IMR-90 (cell line): ENCODE measurements at regions not wholly inside any gene's neighbourhood (a gene's known extent, or its start where the extent isn't known, plus 50 kb on each side); places are given as distances from the start of the nearest gene placed in this dataset.

Source experiments
- ATAC-seq: fragments of 200-7000 bp; cut with Tn5 transposase; 2 replicates; pipeline ENCODE4 v1.9.1; 2020; ENCODE audit warnings: low read depth, mild to moderate bottlenecking, moderate library complexity
- BruUV-seq: library from RNA; stranded (reverse); fragments of 400-500 nt; replicated peaks from 2 replicates; lab custom pipeline; 2021; lab: Mats Ljungman, UMichigan
- CTCF ChIA-PET: fragments of 300-600 bp; formaldehyde crosslinking; extraction: SDS; loops from one replicate; lab custom pipeline; 2021; ENCODE audit warnings: antibody characterized with exemption; lab: Yijun Ruan, JAX
- POLR2A ChIA-PET: fragments of 300-600 bp; sonication (Branson Sonifier 250); formaldehyde crosslinking; loops from one replicate; lab custom pipeline; 2022; ENCODE audit warnings: antibody characterized with exemption; ENCODE audit not compliant: unreplicated experiment; lab: Charles Lee
- DNase-seq: peaks from one replicate; pipeline ENCODE4 v3.0.0; 2013
- H2AFZ ChIP-seq: replicated peaks from 2 replicates; pipeline ENCODE3; 2013; ENCODE audit warnings: low read length, mild to moderate bottlenecking; ENCODE audit not compliant: poor library complexity
- H2AK5ac ChIP-seq: 2 replicates; pipeline ENCODE4 v1.6.1; 2013; ENCODE audit warnings: low read depth, low read length, inconsistent platforms
- H2AK9ac ChIP-seq: replicated peaks from 2 replicates; pipeline ENCODE3; 2013; ENCODE audit warnings: mild to moderate bottlenecking, low read depth, low read length, moderate library complexity; ENCODE audit not compliant: poor library complexity
- H2BK120ac ChIP-seq: 2 replicates; pipeline ENCODE4 v1.6.1; 2013; ENCODE audit warnings: low read depth, low read length, inconsistent platforms
- H2BK15ac ChIP-seq: 3 replicates; pipeline ENCODE4 v1.6.1; 2013; ENCODE audit warnings: low read depth, low read length, inconsistent platforms
- H2BK20ac ChIP-seq: 2 replicates; pipeline ENCODE4 v1.6.1; 2013; ENCODE audit warnings: low read depth, mild to moderate bottlenecking, inconsistent platforms, low read length, moderate library complexity
- H2BK5ac ChIP-seq: 2 replicates; pipeline ENCODE4 v1.6.1; 2013; ENCODE audit warnings: mild to moderate bottlenecking, low read depth, low read length, inconsistent platforms; ENCODE audit not compliant: poor library complexity, severe bottlenecking
- H3K14ac ChIP-seq: replicated peaks from 2 replicates; pipeline ENCODE4 v1.6.1; 2013; ENCODE audit warnings: low read depth, low read length, inconsistent platforms
- H3K18ac ChIP-seq: 2 replicates; pipeline ENCODE4 v1.6.1; 2013; ENCODE audit warnings: low read depth, low read length, control low read depth
- H3K23ac ChIP-seq: 2 replicates; pipeline ENCODE4 v1.6.1; 2013; ENCODE audit warnings: low read depth, low read length, inconsistent platforms
- H3K27ac ChIP-seq: 2 replicates; pipeline ENCODE4 v1.5.1; 2013; ENCODE audit warnings: mild to moderate bottlenecking, control low read depth, low read length; ENCODE audit not compliant: insufficient read depth
- H3K27me3 ChIP-seq: 2 replicates; pipeline ENCODE4 v1.6.1; 2013; ENCODE audit warnings: low read length; ENCODE audit not compliant: control insufficient read depth, insufficient read depth
- H3K36me3 ChIP-seq: 2 replicates; pipeline ENCODE4 v1.6.1; 2013; ENCODE audit warnings: low read length, mixed read lengths; ENCODE audit not compliant: control insufficient read depth, insufficient read depth
- H3K4ac ChIP-seq: 2 replicates; pipeline ENCODE4 v1.6.1; 2013; ENCODE audit warnings: low read depth, low read length, inconsistent platforms
- H3K4me1 ChIP-seq: 2 replicates; pipeline ENCODE4 v1.6.1; 2013; ENCODE audit warnings: low read length, mixed read lengths; ENCODE audit not compliant: control insufficient read depth, insufficient read depth
- H3K4me2 ChIP-seq: 2 replicates; pipeline ENCODE4 v1.6.1; 2013; ENCODE audit warnings: low read depth, mild to moderate bottlenecking, control low read depth, low read length, moderate library complexity
- H3K4me3 ChIP-seq: 2 replicates; pipeline ENCODE4 v1.5.1; 2013; ENCODE audit warnings: low read depth, mild to moderate bottlenecking, control low read depth, low read length, moderate library complexity; ENCODE audit not compliant: insufficient read depth
- H3K56ac ChIP-seq: 2 replicates; pipeline ENCODE4 v1.6.1; 2013; ENCODE audit warnings: low read length, inconsistent platforms; ENCODE audit not compliant: insufficient read depth; ENCODE audit errors: extremely low read depth
- H3K79me1 ChIP-seq, 2 experiments: 2 replicates each; pipeline ENCODE4 v1.6.1; 2013; ENCODE audit warnings: low read length in 2 of 2, inconsistent platforms in 1 of 2, low read depth in 1 of 2
- H3K9ac ChIP-seq: 2 replicates; pipeline ENCODE4 v1.6.1; 2013; ENCODE audit warnings: low read depth, low read length, control low read depth
- H3K9me1 ChIP-seq: 2 replicates; pipeline ENCODE4 v1.6.1; 2013; ENCODE audit warnings: low read length, inconsistent platforms; ENCODE audit not compliant: insufficient read depth
- H3K9me3 ChIP-seq: 2 replicates; pipeline ENCODE4 v1.6.1; 2013; ENCODE audit warnings: low read length; ENCODE audit not compliant: control insufficient read depth, insufficient read depth
- H4K20me1 ChIP-seq: 2 replicates; pipeline ENCODE4 v1.6.1; 2013; ENCODE audit warnings: low read length, inconsistent platforms; ENCODE audit not compliant: insufficient read depth
- H4K5ac ChIP-seq: 2 replicates; pipeline ENCODE4 v1.6.1; 2013; ENCODE audit warnings: mild to moderate bottlenecking, low read depth, low read length, control low read depth
- H4K8ac ChIP-seq, 2 experiments: 2 replicates each; pipeline ENCODE4 v1.6.1; 2013; ENCODE audit warnings: low read depth in 2 of 2, low read length in 2 of 2, control low read depth in 1 of 2, inconsistent platforms in 1 of 2
- H4K91ac ChIP-seq: 2 replicates; pipeline ENCODE4 v1.6.1; 2013; ENCODE audit warnings: low read depth, low read length, inconsistent platforms; ENCODE audit not compliant: insufficient read depth
- CEBPB ChIP-seq: IDR thresholded peaks from 2 replicates; pipeline ENCODE4 v1.6.1; 2012; ENCODE audit warnings: low read depth, low read length, improper control_type of control experiment
- MAFK ChIP-seq: IDR thresholded peaks from 2 replicates; pipeline ENCODE4 v1.6.1; 2012; ENCODE audit warnings: low read depth, low read length, improper control_type of control experiment
- WGBS, 2 experiments: methylation state at CpG; one replicate each; pipeline versions ENCODE4 v1.1.5 to v1.1.7; 2013; ENCODE audit warnings: missing lambda C conversion rate in 2 of 2; ENCODE audit not compliant: insufficient read length in 1 of 2; ENCODE audit errors: extremely low coverage in 2 of 2; 5-methylcytosine and 5-hydroxymethylcytosine counted together
- dilution Hi-C: fragments of 300-500 bp; cut with HindIII; formaldehyde crosslinking; loops from one replicate; pipeline ENCODE4 v1.14.3; 2018; ENCODE audit warnings: low sequenced_read_pairs; ENCODE audit not compliant: unreplicated experiment
- in situ Hi-C: fragments of 300-500 bp; cut with MboI; formaldehyde crosslinking; loops from 3 replicates; pipeline ENCODE4 v1.14.3; 2019; ENCODE audit warnings: low sequenced_read_pairs, inconsistent platforms, mixed read lengths
- intact Hi-C: fragments of 100-400 bp; cut with micrococcal nuclease; formaldehyde crosslinking; loops from 2 replicates; pipeline ENCODE4 v1.10.0; 2022

DNA sequence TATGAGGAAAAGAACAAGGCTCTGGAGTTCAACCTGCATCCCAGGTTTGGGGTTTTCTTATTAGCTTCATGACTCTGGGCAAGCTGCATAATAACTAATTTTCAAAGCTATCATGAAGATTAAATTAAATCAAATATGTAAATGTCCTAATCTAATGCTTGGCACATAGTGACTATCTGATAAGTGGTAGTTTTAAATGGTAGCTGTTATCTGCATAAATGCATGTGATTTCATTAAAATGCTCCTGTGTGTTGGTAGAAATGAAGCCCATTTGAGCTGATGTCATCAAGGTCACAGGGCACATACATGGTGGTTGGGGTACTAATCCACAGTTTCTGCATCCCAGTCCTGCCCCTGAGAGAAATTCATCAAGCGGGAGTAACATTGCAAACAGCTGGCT is 428.8 kb downstream of the LRATD1 start:
- Histone ChIP-seq H3K27ac (no peak overlapping the region), H4K91ac (no peak overlapping the region), H2BK15ac (no peak overlapping the region), H4K8ac (no peak overlapping the region), H4K20me1 (no peaks in the 10 kb centered on the region), H3K4me3 (no peak overlapping the region), H3K36me3 (no peaks in the 10 kb centered on the region), H4K5ac (no peak overlapping the region), H2AK5ac (no peak overlapping the region), H3K9me1 (no peaks in the 10 kb centered on the region), H3K23ac (no peak overlapping the region), H3K56ac (no peak overlapping the region), H2BK5ac (no peak overlapping the region), H3K18ac (no peak overlapping the region), H2BK20ac (no peak overlapping the region), H2AK9ac (no peak overlapping the region), H3K4me2 (no peak overlapping the region), H2AFZ (no peak overlapping the region), H3K4ac (no peak overlapping the region), H3K4me1 (no peaks in the 10 kb centered on the region), H3K79me1 (no peaks in the 10 kb centered on the region), H3K14ac (no peak overlapping the region), H3K27me3 (no peaks in the 10 kb centered on the region), H2BK120ac (no peak overlapping the region), H3K9ac (no peak overlapping the region), H3K9me3 (no peaks in the 10 kb centered on the region)
- WGBS, 2 experiments = no CpG with 5 or more reads among the region's 1 CpG
- TF ChIP-seq MAFK (no peak), CEBPB (no peak)
- in situ Hi-C loops (no loop called here), intact Hi-C loops (no loop called here), dilution Hi-C loops (no loop called here)
- no TSS peak for BruUV-seq
- no peak for ATAC-seq
- DNase-seq = no peak
- CTCF ChIA-PET = no interaction called here
- POLR2A ChIA-PET = no interaction called here
